HEK293T (cell line): ENCODE measurements at regions not wholly inside any gene's neighbourhood (a gene's known extent, or its start where the extent isn't known, plus 50 kb on each side); places are given as distances from the start of the nearest gene placed in this dataset.

Source experiments
- BHLHE40 ChIP-seq: fragments of 450-650 bp; IDR thresholded peaks from 2 replicates; pipeline ENCODE4 v1.6.1; 2016; ENCODE audit warnings: mild to moderate bottlenecking, moderate library complexity, borderline replicate concordance
- ELF4 ChIP-seq: fragments of 450-650 bp; IDR thresholded peaks from 2 replicates; pipeline ENCODE4 v1.6.1; 2017; ENCODE audit warnings: antibody characterized with exemption
- FOXA1 ChIP-seq: fragments of 450-650 bp; IDR thresholded peaks from 2 replicates; pipeline ENCODE4 v1.6.1; 2016; ENCODE audit warnings: mild to moderate bottlenecking
- FOXK2 ChIP-seq: fragments of 450-650 bp; IDR thresholded peaks from 2 replicates; pipeline ENCODE4 v1.6.1; 2016; ENCODE audit warnings: mild to moderate bottlenecking
- FOXM1 ChIP-seq: fragments of 450-650 bp; IDR thresholded peaks from 2 replicates; pipeline ENCODE4 v1.6.1; 2017; ENCODE audit warnings: mild to moderate bottlenecking, borderline replicate concordance
- L3MBTL2 ChIP-seq: fragments of 450-650 bp; conservative IDR thresholded peaks from 2 replicates; pipeline ENCODE4 v1.6.1; 2016; ENCODE audit warnings: mild to moderate bottlenecking
- LEF1 ChIP-seq: fragments of 450-650 bp; IDR thresholded peaks from 2 replicates; pipeline ENCODE4 v1.6.1; 2017; ENCODE audit warnings: mild to moderate bottlenecking, borderline replicate concordance
- NFRKB ChIP-seq: fragments of 450-650 bp; IDR thresholded peaks from 2 replicates; pipeline ENCODE4 v1.6.1; 2016; ENCODE audit warnings: mild to moderate bottlenecking, moderate library complexity
- PKNOX1 ChIP-seq: fragments of 450-650 bp; IDR thresholded peaks from 2 replicates; pipeline ENCODE4 v1.6.1; 2016
- SP1 ChIP-seq: fragments of 450-650 bp; IDR thresholded peaks from 2 replicates; pipeline ENCODE4 v1.6.1; 2017
- SUZ12 ChIP-seq: fragments of 450-650 bp; IDR thresholded peaks from 2 replicates; pipeline ENCODE4 v1.6.1; 2016; ENCODE audit warnings: mild to moderate bottlenecking
- TARDBP ChIP-seq: fragments of 450-650 bp; IDR thresholded peaks from 2 replicates; pipeline ENCODE4 v1.6.1; 2016
- ZNF384 ChIP-seq: fragments of 450-650 bp; IDR thresholded peaks from 2 replicates; pipeline ENCODE4 v1.6.1; 2016

GRCh38 chr4:120175272-120175671, 108.6 kb upstream of the MAD2L1 start:
- TF ChIP-seq BHLHE40 (no peak), ELF4 (no peak), FOXK2 (no peak), FOXM1 (no peak), PKNOX1 (no peak), ZNF384 (no peak), SUZ12 (no peak), NFRKB (no peak), TARDBP (no peak), SP1 (no peak), LEF1 (no peak), FOXA1 (no peak), L3MBTL2 (no peak)
